ENCODE measurements at regions not wholly inside any gene's neighbourhood (a gene's known extent, or its start where the extent isn't known, plus 50 kb on each side); places are given as distances from the start of the nearest gene placed in this dataset.

GRCh38 chr12:77723308-77723707 is 107.4 kb upstream of the NAV3 start:
- no peaks in the 10 kb centered on the region for H3K36me3 ChIP-seq (ENCODE audit: control insufficient read depth, insufficient read depth, low read length)
- H3K27me3 ChIP-seq (ENCODE audit: control insufficient read depth, insufficient read depth, low read length), result no peaks in the 10 kb centered on the region
- no peak overlapping the region for H3K9ac ChIP-seq (ENCODE audit: low read length)
- no peaks in the 10 kb centered on the region for H3K4me1 ChIP-seq (ENCODE audit: control insufficient read depth, insufficient read depth, low read length)
- no peaks in the 10 kb centered on the region; the same call in 1 of the 2 replicates for H3K9me3 ChIP-seq (ENCODE audit: control insufficient read depth, insufficient read depth, low read depth, low read length)
- H3K27ac ChIP-seq (ENCODE audit: low read depth, low read length), result no peak overlapping the region
- H3K4me3 ChIP-seq (ENCODE audit: low read depth, low read length), result no peak overlapping the region

GRCh38 chr12:77722536-77722935 is 108.2 kb upstream of the NAV3 start:
- no peak overlapping the region for H3K27ac ChIP-seq (ENCODE audit: low read depth, low read length)
- H3K27me3 ChIP-seq (ENCODE audit: control insufficient read depth, insufficient read depth, low read length), result no peaks in the 10 kb centered on the region
- no peak overlapping the region for H3K9ac ChIP-seq (ENCODE audit: low read length)
- no peaks in the 10 kb centered on the region; the same call in 1 of the 2 replicates for H3K9me3 ChIP-seq (ENCODE audit: control insufficient read depth, insufficient read depth, low read depth, low read length)
- no peaks in the 10 kb centered on the region for H3K36me3 ChIP-seq (ENCODE audit: control insufficient read depth, insufficient read depth, low read length)
- H3K4me1 ChIP-seq (ENCODE audit: control insufficient read depth, insufficient read depth, low read length), result no peaks in the 10 kb centered on the region
- no peak overlapping the region for H3K4me3 ChIP-seq (ENCODE audit: low read depth, low read length)

GRCh38 chr12:77720258-77720657 is 110.4 kb upstream of the NAV3 start:
- no peaks in the 10 kb centered on the region for H3K27me3 ChIP-seq (ENCODE audit: control insufficient read depth, insufficient read depth, low read length)
- H3K9me3 ChIP-seq (ENCODE audit: control insufficient read depth, insufficient read depth, low read depth, low read length), result no peaks in the 10 kb centered on the region; the same call in 1 of the 2 replicates
- no peak overlapping the region for H3K9ac ChIP-seq (ENCODE audit: low read length)
- H3K4me3 ChIP-seq (ENCODE audit: low read depth, low read length), result no peak overlapping the region
- H3K4me1 ChIP-seq (ENCODE audit: control insufficient read depth, insufficient read depth, low read length), result no peaks in the 10 kb centered on the region
- H3K27ac ChIP-seq (ENCODE audit: low read depth, low read length), result no peak overlapping the region
- no peaks in the 10 kb centered on the region for H3K36me3 ChIP-seq (ENCODE audit: control insufficient read depth, insufficient read depth, low read length)

GRCh38 chr12:77710209-77710608 is 120.5 kb upstream of the NAV3 start:
- H3K4me1 ChIP-seq (ENCODE audit: control insufficient read depth, insufficient read depth, low read length), result no peaks in the 10 kb centered on the region
- no peak overlapping the region for H3K4me3 ChIP-seq (ENCODE audit: low read depth, low read length)
- H3K9me3 ChIP-seq (ENCODE audit: control insufficient read depth, insufficient read depth, low read depth, low read length), result no peaks in the 10 kb centered on the region
- H3K9ac ChIP-seq (ENCODE audit: low read length), result no peak overlapping the region
- H3K36me3 ChIP-seq (ENCODE audit: control insufficient read depth, insufficient read depth, low read length), result no peaks in the 10 kb centered on the region
- no peak overlapping the region for H3K27ac ChIP-seq (ENCODE audit: low read depth, low read length)
- H3K27me3 ChIP-seq (ENCODE audit: control insufficient read depth, insufficient read depth, low read length), result no peaks in the 10 kb centered on the region

- H3K4me3 ChIP-seq (ENCODE audit: low read depth, low read length), result no peak overlapping the region
- no peaks in the 10 kb centered on the region for H3K9me3 ChIP-seq (ENCODE audit: control insufficient read depth, insufficient read depth, low read depth, low read length)
- H3K4me1 ChIP-seq (ENCODE audit: control insufficient read depth, insufficient read depth, low read length), result no peaks in the 10 kb centered on the region
- H3K27me3 ChIP-seq (ENCODE audit: control insufficient read depth, insufficient read depth, low read length), result no peaks in the 10 kb centered on the region
- no peaks in the 10 kb centered on the region for H3K36me3 ChIP-seq (ENCODE audit: control insufficient read depth, insufficient read depth, low read length)
- H3K9ac ChIP-seq (ENCODE audit: low read length), result no peak overlapping the region
- no peak overlapping the region for H3K27ac ChIP-seq (ENCODE audit: low read depth, low read length)
These were observed 133.6 kb upstream of the NAV3 start for GRCh38 chr12:77697126-77697525.

GRCh38 chr12:77696183-77696582 is 134.5 kb upstream of the NAV3 start:
- H3K9ac ChIP-seq (ENCODE audit: low read length), result no peak overlapping the region
- H3K27ac ChIP-seq (ENCODE audit: low read depth, low read length), result no peak overlapping the region
- no peaks in the 10 kb centered on the region for H3K27me3 ChIP-seq (ENCODE audit: control insufficient read depth, insufficient read depth, low read length)
- no peaks in the 10 kb centered on the region for H3K9me3 ChIP-seq (ENCODE audit: control insufficient read depth, insufficient read depth, low read depth, low read length)
- H3K4me3 ChIP-seq (ENCODE audit: low read depth, low read length), result no peak overlapping the region
- H3K4me1 ChIP-seq (ENCODE audit: control insufficient read depth, insufficient read depth, low read length), result no peaks in the 10 kb centered on the region
- H3K36me3 ChIP-seq (ENCODE audit: control insufficient read depth, insufficient read depth, low read length), result no peaks in the 10 kb centered on the region

GRCh38 chr12:77689510-77690086 is 141.1 kb upstream of the NAV3 start:
- Histone ChIP-seq H3K4me3 (ENCODE audit: low read depth, low read length) (no peak overlapping the region), H3K27ac (ENCODE audit: low read depth, low read length) (no peak overlapping the region), H3K9ac (ENCODE audit: low read length) (no peak overlapping the region), H3K27me3 (ENCODE audit: control insufficient read depth, insufficient read depth, low read length) (no peaks in the 10 kb centered on the region), H3K4me1 (ENCODE audit: control insufficient read depth, insufficient read depth, low read length) (peaks cover 3% of the 10 kb centered on the region; the same call in 1 of the 2 replicates), H3K36me3 (ENCODE audit: control insufficient read depth, insufficient read depth, low read length) (no peaks in the 10 kb centered on the region), H3K9me3 (ENCODE audit: control insufficient read depth, insufficient read depth, low read depth, low read length) (no peaks in the 10 kb centered on the region)

GRCh38 chr12:77687321-77687720 is 143.4 kb upstream of the NAV3 start:
- no peak overlapping the region for H3K9ac ChIP-seq (ENCODE audit: low read length)
- no peak overlapping the region for H3K27ac ChIP-seq (ENCODE audit: low read depth, low read length)
- no peaks in the 10 kb centered on the region for H3K27me3 ChIP-seq (ENCODE audit: control insufficient read depth, insufficient read depth, low read length)
- H3K36me3 ChIP-seq (ENCODE audit: control insufficient read depth, insufficient read depth, low read length), result no peaks in the 10 kb centered on the region
- no peak overlapping the region for H3K4me3 ChIP-seq (ENCODE audit: low read depth, low read length)
- H3K4me1 ChIP-seq (ENCODE audit: control insufficient read depth, insufficient read depth, low read length), result peaks cover 3% of the 10 kb centered on the region; the same call in 1 of the 2 replicates
- H3K9me3 ChIP-seq (ENCODE audit: control insufficient read depth, insufficient read depth, low read depth, low read length), result no peaks in the 10 kb centered on the region

GRCh38 chr12:77686760-77687159 is 143.9 kb upstream of the NAV3 start:
- H3K27ac ChIP-seq (ENCODE audit: low read depth, low read length), result no peak overlapping the region
- H3K27me3 ChIP-seq (ENCODE audit: control insufficient read depth, insufficient read depth, low read length), result no peaks in the 10 kb centered on the region
- no peaks in the 10 kb centered on the region for H3K9me3 ChIP-seq (ENCODE audit: control insufficient read depth, insufficient read depth, low read depth, low read length)
- no peaks in the 10 kb centered on the region for H3K36me3 ChIP-seq (ENCODE audit: control insufficient read depth, insufficient read depth, low read length)
- no peak overlapping the region for H3K4me3 ChIP-seq (ENCODE audit: low read depth, low read length)
- no peak overlapping the region for H3K9ac ChIP-seq (ENCODE audit: low read length)
- peaks cover 3% of the 10 kb centered on the region; the same call in 1 of the 2 replicates for H3K4me1 ChIP-seq (ENCODE audit: control insufficient read depth, insufficient read depth, low read length)

- Histone ChIP-seq H3K9ac (ENCODE audit: low read length) (no peak overlapping the region), H3K4me3 (ENCODE audit: low read depth, low read length) (no peak overlapping the region), H3K27me3 (ENCODE audit: control insufficient read depth, insufficient read depth, low read length) (no peaks in the 10 kb centered on the region), H3K27ac (ENCODE audit: low read depth, low read length) (no peak overlapping the region), H3K36me3 (ENCODE audit: control insufficient read depth, insufficient read depth, low read length) (no peaks in the 10 kb centered on the region), H3K9me3 (ENCODE audit: control insufficient read depth, insufficient read depth, low read depth, low read length) (no peaks in the 10 kb centered on the region), H3K4me1 (ENCODE audit: control insufficient read depth, insufficient read depth, low read length) (peaks cover 3% of the 10 kb centered on the region; the same call in 1 of the 2 replicates)
These were observed 144.8 kb upstream of the NAV3 start for GRCh38 chr12:77685901-77686300.

GRCh38 chr12:77685112-77685511 is 145.6 kb upstream of the NAV3 start:
- no peak overlapping the region for H3K4me3 ChIP-seq (ENCODE audit: low read depth, low read length)
- H3K9ac ChIP-seq (ENCODE audit: low read length), result no peak overlapping the region
- no peaks in the 10 kb centered on the region for H3K9me3 ChIP-seq (ENCODE audit: control insufficient read depth, insufficient read depth, low read depth, low read length)
- H3K36me3 ChIP-seq (ENCODE audit: control insufficient read depth, insufficient read depth, low read length), result no peaks in the 10 kb centered on the region
- no peaks in the 10 kb centered on the region for H3K27me3 ChIP-seq (ENCODE audit: control insufficient read depth, insufficient read depth, low read length)
- H3K27ac ChIP-seq (ENCODE audit: low read depth, low read length), result no peak overlapping the region
- H3K4me1 ChIP-seq (ENCODE audit: control insufficient read depth, insufficient read depth, low read length), result peaks cover 3% of the 10 kb centered on the region; the same call in 1 of the 2 replicates

Data from HUES6 (cell line).